ENCODE measurements at regions not wholly inside any gene's neighbourhood (a gene's known extent, or its start where the extent isn't known, plus 50 kb on each side); places are given as distances from the start of the nearest gene placed in this dataset.

- no peak for DNase-seq
Measured at GRCh38 chr4:57661517-57662090, 551.4 kb upstream of the IGFBP7 start.

GRCh38 chr4:57658673-57659072 is 548.5 kb upstream of the IGFBP7 start:
- DNase-seq, result no peak

- no peak for DNase-seq
Measured at GRCh38 chr4:57658188-57658587, 548.0 kb upstream of the IGFBP7 start.

DNA sequence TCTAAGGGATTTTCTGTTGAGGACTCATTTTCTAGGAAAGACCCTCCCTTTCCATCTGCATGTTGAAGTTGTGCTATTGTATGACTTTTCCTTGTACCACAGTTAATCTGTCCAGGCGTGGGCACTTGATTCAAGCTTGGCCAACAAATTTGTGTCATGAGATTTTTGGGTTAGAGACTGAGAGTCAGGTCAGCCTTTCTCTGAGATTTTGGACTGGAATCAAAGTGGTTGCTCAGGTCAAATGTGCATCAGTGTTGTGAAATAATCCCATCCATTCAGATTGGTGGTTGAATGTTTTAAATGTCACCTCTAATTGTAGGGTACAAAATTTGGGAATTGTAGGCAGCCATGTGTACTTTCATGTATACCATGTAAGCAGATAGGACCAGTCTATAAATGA is 545.2 kb upstream of the IGFBP7 start:
- DNase-seq, result no peak

- no peak for DNase-seq
Measured at GRCh38 chr4:57652779-57653178, 542.6 kb upstream of the IGFBP7 start.

DNA sequence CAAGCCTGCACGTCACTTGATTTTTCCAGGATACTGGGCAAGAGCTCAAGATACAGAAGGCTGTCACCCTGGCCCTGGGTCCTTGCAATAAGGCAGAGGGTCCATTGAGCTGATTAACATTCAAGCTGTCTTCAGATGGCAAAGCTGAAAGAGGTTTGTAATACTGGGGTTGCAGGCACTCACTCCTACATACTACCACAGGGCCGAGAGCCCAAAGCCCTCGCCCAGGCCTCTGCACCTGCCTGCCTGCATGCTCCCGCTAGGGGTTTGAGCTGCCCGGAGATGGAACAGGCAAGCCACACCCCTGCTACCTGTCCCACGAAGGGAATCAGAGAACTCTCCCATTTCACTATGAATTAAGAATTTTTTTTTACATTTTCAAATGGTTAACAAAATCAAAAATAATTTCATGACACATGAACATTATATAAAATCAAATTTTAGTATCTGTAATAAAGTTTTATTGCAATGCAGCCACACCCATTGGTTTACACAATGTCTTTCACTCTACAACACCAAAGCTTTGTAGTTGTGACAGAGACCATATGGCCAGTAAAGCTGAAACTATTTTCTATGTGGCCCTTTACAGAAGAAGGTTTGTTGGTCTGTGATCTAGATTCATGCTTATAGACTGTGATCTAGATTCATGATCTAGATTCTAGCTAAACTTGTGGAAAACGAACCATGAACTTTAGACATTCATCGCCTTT is 530.4 kb upstream of the IGFBP7 start:
- no peak for DNase-seq

- no peak for DNase-seq
Measured at GRCh38 chr4:57639561-57640382, 529.6 kb upstream of the IGFBP7 start.

- DNase-seq, result no peak
Measured at GRCh38 chr4:57635910-57636309, 525.7 kb upstream of the IGFBP7 start.

DNA sequence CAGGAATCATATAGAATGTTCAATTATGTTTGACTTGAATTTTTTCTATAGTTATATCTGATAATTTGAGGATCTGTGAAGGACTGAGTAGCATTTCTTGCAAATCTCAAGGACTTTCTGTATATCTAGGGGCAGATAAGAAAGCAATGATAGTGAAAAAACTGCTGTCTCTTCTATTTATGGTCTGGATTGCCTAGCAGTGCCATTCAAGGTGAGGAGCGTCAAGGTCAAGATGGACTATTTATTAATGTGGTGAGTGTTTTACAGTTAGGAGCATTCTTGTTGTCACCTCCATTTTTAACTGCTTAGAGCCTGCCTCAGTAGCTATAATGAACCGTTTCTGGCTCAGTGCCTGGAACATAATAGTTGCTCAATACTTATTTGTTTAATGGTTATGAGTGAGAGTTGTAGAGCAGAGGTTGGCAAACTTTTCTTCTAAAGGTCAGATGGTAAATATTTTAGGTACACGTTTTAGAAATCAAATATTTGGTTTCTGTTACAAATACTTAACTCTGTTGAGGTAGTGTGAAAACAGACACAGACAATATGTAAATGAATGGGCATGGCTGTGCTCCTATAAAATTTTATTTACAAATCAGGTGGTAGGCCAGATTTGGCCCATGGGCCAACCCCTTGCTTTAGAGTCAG is 523.2 kb upstream of the IGFBP7 start:
- DNase-seq, result no peak

- DNase-seq, result no peak
Measured at GRCh38 chr4:57632564-57632963, 522.4 kb upstream of the IGFBP7 start.

- no peak for DNase-seq
Measured at GRCh38 chr4:57631147-57631546, 521.0 kb upstream of the IGFBP7 start.

DNA sequence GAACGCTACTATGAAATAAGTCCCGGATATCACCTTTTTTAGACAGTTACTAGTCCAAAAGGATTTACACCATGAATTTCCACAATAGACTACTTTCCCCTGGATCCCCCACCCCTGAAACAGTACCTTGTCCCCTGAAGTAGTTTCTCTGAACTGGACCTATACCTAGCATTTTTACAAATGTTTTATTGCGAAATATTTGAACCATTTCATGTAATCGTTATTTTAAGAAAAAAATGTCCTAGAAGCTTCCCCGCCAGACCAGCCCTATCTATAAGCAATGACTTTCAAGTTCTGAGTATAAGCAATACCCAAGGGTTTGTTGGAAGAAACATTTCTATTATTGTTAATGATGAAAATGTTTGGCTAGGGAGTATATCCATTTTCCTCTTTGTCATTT is 517.8 kb upstream of the IGFBP7 start:
- no peak for DNase-seq

DNA sequence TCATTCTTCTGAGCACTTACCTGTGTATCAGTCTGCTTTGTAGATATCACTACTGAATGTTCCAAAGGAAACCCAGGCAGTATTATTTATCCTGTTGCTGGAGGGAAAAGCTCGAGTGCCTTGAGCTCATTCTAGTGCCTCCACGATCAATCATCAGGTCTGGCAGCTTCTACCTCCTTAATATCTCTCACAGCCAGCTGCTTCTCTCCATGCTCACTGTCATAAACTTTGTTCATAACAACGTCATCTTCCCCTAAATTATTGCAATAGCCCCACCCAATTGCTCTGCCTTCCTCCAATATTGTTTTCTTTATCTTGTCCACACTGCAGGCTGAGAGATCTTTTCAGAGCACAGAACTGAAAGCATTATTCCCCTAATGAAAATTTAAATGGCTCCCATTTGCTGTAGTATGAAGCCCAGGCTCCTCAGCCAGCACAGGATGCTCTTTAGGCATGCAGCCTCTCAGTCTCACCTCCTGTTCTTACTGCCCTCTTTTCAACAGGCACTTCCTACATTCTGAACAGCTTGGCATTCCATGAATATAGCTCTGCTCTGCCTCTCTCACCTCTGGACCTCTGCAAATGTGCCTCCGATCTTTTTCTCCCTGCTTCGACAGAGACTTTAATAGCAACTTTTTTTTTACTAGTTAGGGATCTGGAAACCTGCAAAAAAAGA is 504.2 kb upstream of the IGFBP7 start:
- no peak for DNase-seq

- DNase-seq, result no peak
Measured at GRCh38 chr4:57612279-57612678, 502.1 kb upstream of the IGFBP7 start.

DNA sequence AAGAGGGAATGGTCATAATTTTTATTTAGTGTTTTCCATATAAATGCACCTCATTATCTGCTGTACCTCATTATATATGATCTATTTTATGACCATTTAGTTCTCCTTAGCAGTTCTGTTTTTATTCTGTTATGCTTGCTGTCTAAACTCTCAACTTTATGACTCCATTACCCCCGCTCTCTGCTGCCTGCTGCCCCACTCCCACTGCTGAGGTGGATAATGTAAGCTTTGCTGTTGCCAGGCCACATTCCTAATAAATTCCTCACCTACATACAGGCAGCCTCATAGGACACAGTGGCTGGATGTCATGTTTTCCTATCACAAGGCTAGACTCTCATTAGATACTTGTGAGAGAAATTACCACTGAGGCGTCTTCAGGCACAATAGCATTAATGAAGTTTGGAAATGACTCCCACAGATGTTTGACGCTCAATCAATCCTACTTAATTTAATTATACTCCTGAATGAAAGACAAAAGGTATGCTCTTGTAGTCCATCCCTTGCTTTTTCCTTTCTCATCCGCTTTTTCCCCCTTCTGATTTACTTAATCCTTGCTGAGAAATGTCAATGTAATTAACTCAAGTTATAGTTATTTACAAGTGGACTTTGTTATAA is 497.5 kb upstream of the IGFBP7 start:
- no peak for DNase-seq

GRCh38 chr4:57605376-57605775 is 495.2 kb upstream of the IGFBP7 start:
- DNase-seq, result no peak

DNA sequence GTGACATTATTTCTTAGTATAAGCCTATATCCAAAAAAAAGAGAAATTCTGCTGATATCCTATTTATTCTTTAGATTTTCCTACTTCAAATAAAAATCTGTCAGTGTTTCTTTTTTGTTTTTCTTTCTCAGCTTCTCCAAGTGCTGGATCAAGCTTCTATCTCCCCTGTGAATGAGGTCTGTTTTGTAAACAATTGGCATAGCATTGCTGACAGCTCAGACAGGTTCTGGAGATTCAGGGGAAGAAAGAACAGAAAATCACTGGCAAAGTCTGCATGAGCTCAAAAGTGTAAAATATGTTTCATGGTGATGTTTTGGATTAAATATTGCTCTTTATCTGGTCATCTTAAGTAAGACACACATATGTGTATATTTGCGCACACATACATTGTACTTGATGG is 492.0 kb upstream of the IGFBP7 start:
- no peak for DNase-seq

DNA sequence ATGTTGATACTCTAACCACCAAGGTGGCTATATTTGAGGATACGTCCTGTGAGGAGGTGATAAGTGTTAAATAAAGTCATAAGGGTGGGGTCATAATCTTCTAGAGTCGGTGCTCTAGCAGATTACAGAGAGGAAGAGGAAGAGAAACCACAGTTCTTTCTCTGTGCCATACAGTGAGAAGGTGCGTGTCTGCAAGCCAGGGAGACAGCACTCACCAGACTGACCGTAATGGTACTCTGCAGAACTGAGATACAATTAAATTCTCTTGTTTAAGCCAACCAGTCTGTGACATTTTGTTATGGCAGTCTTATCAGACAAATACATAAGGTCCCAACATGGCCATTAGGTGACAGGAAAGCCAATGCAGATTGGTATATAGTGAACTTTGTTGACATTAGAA is 480.9 kb upstream of the IGFBP7 start:
- no peak for DNase-seq

- no peak for DNase-seq
Measured at GRCh38 chr4:57588557-57588956, 478.4 kb upstream of the IGFBP7 start.

DNA sequence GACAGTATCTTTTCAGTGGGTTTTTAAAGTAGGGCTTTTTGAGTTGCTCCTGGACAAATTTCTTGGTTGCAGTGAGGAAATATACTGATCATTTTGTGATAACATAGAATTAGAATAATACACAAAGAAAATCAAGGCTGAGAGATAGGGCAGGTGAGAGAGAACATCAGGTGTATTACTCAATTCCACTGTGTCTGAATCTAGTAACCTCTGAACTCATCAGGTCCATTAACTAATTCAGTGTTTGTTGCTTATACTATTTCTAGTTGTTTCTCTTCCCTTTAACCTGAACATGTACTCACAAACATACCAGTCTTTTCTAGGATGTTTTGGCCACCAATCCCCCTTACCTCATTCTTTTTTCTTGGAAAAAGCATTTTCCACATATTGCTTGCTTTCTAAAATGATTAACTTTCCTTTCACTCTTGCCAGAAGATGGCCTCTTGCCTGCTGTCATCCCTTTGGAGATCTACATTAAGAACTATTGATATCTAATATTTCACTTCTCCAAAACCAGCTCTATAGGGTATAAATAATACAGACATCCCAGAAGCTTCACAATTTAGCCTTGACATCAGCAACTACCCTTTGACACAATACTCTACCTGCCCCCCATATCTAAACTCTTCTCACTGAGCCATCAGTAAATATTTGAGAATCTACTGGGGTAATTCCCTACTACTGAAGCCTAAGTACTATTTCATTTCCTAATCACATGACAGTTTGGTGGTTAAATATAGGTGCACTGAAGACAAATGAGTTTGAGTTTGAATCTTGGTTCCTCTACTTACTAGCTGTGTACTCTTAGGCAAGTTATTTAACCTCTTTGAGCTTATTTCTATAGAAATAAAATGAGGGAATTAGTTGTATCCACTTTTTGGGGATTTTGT is 470.8 kb upstream of the IGFBP7 start:
- DNase-seq, result no peak

DNA sequence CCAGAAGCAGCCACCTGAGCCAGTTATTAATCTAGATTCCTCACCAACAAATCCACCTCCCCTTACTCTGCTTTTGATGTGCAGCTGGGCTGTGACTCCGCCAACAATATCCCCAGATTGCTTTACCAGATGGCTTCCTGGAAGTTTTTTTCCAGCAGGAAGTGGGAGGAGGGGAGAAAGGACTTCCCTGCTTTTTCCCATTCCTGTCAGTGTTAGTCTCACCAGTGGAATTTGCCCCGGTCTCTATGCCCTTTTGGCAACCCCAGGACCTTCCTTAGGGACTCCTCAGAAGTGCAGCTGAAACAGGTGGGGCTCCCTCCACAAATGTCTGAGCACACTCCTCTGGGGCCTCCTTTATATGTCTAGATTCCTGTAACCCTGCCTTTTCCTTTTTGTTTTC is 465.2 kb upstream of the IGFBP7 start:
- no peak for DNase-seq

Measured in activated naive CD4-positive, alpha-beta T cell (primary cell).